ENCODE measurements at regions not wholly inside any gene's neighbourhood (a gene's known extent, or its start where the extent isn't known, plus 50 kb on each side); places are given as distances from the start of the nearest gene placed in this dataset.
A peak's percentile ranks its signal among the peaks of the same experiment; 100 is the strongest.

- no peak overlapping the region for H3K4me3 ChIP-seq (ENCODE audit: low read depth in 1 of 3, low read length in 3 of 3)
- no peak overlapping the region for H3K27ac ChIP-seq (ENCODE audit: low read depth in 1 of 2, low read length in 2 of 2)
- no peaks in the 10 kb centered on the region for H3K27me3 ChIP-seq (ENCODE audit: control insufficient read depth in 4 of 4, insufficient read depth in 4 of 4, low read length in 3 of 4)
- H3K36me3 ChIP-seq (ENCODE audit: control insufficient read depth in 4 of 4, insufficient read depth in 3 of 4, low read depth in 1 of 4, low read length in 3 of 4): no peaks in the 10 kb centered on the region
- no peak overlapping the region for H3K9ac ChIP-seq (ENCODE audit: low read depth in 1 of 2, low read length in 2 of 2)
- no peak for DNase-seq (ENCODE audit: low spot score)
- H3K4me1 ChIP-seq (ENCODE audit: control insufficient read depth in 4 of 4, insufficient read depth in 4 of 4, low read length in 3 of 4): no peaks in the 10 kb centered on the region
- WGBS: 74% methylated on average over 3 of the region's 3 CpGs
- TF ChIP-seq FOXA2 (IDR thresholded peaks at IDR 0.05): no peak
- TF ChIP-seq MAX (IDR thresholded peaks at IDR 0.05): no peak
- TF ChIP-seq CTCF (IDR thresholded peaks at IDR 0.05; ENCODE audit: low read depth, low read length, missing input control): no peak
- no peak for TF ChIP-seq EGR1 (IDR thresholded peaks at IDR 0.05; ENCODE audit: low read depth in 2 of 2)
- TF ChIP-seq GABPA (IDR thresholded peaks at IDR 0.05 in 1 of 2, conservative IDR thresholded peaks at IDR 0.05 in 1 of 2): no peak
- H3K9me3 ChIP-seq (ENCODE audit: control insufficient read depth in 4 of 4, low read length in 3 of 4): no peaks in the 10 kb centered on the region
These were observed 56.6 kb upstream of the RAB18 start for GRCh38 chr10:27447540-27447939.

- H3K27ac ChIP-seq (ENCODE audit: low read depth in 1 of 2, low read length in 2 of 2): no peak overlapping the region
- H3K9ac ChIP-seq (ENCODE audit: low read depth in 1 of 2, low read length in 2 of 2): no peak overlapping the region
- H3K27me3 ChIP-seq (ENCODE audit: control insufficient read depth in 4 of 4, insufficient read depth in 4 of 4, low read length in 3 of 4): no peaks in the 10 kb centered on the region
- TF ChIP-seq RAD21 (IDR thresholded peaks at IDR 0.05) (peak; percentile 66 to 78), CTCF (IDR thresholded peaks at IDR 0.05; ENCODE audit: low read depth, low read length, missing input control) (peak; percentile 39), EGR1 (IDR thresholded peaks at IDR 0.05; ENCODE audit: low read depth in 2 of 2) (no peak)
- WGBS: 8% methylated on average over 5 of the region's 5 CpGs
- no peaks in the 10 kb centered on the region for H3K9me3 ChIP-seq (ENCODE audit: control insufficient read depth in 4 of 4, low read length in 3 of 4)
- no peaks in the 10 kb centered on the region for H3K36me3 ChIP-seq (ENCODE audit: control insufficient read depth in 4 of 4, insufficient read depth in 3 of 4, low read depth in 1 of 4, low read length in 3 of 4)
- no peaks in the 10 kb centered on the region for H3K4me1 ChIP-seq (ENCODE audit: control insufficient read depth in 4 of 4, insufficient read depth in 4 of 4, low read length in 3 of 4)
- H3K4me3 ChIP-seq (ENCODE audit: low read depth in 1 of 3, low read length in 3 of 3): no peak overlapping the region
- no peak for DNase-seq (ENCODE audit: low spot score)
These were observed 57.8 kb upstream of the RAB18 start for GRCh38 chr10:27446091-27446918.

- WGBS: 58% methylated on average over 5 of the region's 5 CpGs
- H3K4me3 ChIP-seq (ENCODE audit: low read depth in 1 of 3, low read length in 3 of 3): no peak overlapping the region
- no peak for DNase-seq (ENCODE audit: low spot score)
- H3K9ac ChIP-seq (ENCODE audit: low read depth in 1 of 2, low read length in 2 of 2): no peak overlapping the region
- H3K36me3 ChIP-seq (ENCODE audit: control insufficient read depth in 4 of 4, insufficient read depth in 3 of 4, low read depth in 1 of 4, low read length in 3 of 4): no peaks in the 10 kb centered on the region
- no peaks in the 10 kb centered on the region for H3K9me3 ChIP-seq (ENCODE audit: control insufficient read depth in 4 of 4, low read length in 3 of 4)
- H3K4me1 ChIP-seq (ENCODE audit: control insufficient read depth in 4 of 4, insufficient read depth in 4 of 4, low read length in 3 of 4): no peaks in the 10 kb centered on the region
- no peaks in the 10 kb centered on the region for H3K27me3 ChIP-seq (ENCODE audit: control insufficient read depth in 4 of 4, insufficient read depth in 4 of 4, low read length in 3 of 4)
- no peak overlapping the region for H3K27ac ChIP-seq (ENCODE audit: low read depth in 1 of 2, low read length in 2 of 2)
- TF ChIP-seq TAF1 (conservative IDR thresholded peaks at IDR 0.05): no peak
- TF ChIP-seq FOXA2 (IDR thresholded peaks at IDR 0.05): no peak
- no peak for TF ChIP-seq FOXA1 (IDR thresholded peaks at IDR 0.05)
- TF ChIP-seq HNF4A (conservative IDR thresholded peaks at IDR 0.05): no peak
- no peak for TF ChIP-seq SP1 (IDR thresholded peaks at IDR 0.05)
- TF ChIP-seq ZBTB33 (IDR thresholded peaks at IDR 0.05): no peak
- TF ChIP-seq MAX (IDR thresholded peaks at IDR 0.05): no peak
- TF ChIP-seq ATF3 (IDR thresholded peaks at IDR 0.05): no peak
- no peak for TF ChIP-seq EGR1 (IDR thresholded peaks at IDR 0.05; ENCODE audit: low read depth in 2 of 2)
- TF ChIP-seq RAD21 (IDR thresholded peaks at IDR 0.05): no peak
- TF ChIP-seq YY1 (IDR thresholded peaks at IDR 0.05): no peak
- no peak for TF ChIP-seq GABPA (IDR thresholded peaks at IDR 0.05 in 1 of 2, conservative IDR thresholded peaks at IDR 0.05 in 1 of 2)
- no peak for TF ChIP-seq REST (IDR thresholded peaks at IDR 0.05)
- TF ChIP-seq HNF4G (IDR thresholded peaks at IDR 0.05): no peak
These were observed 59.0 kb upstream of the RAB18 start for GRCh38 chr10:27445070-27445469.

Data from liver (tissue), 8 donors.